ENCODE measurements at regions not wholly inside any gene's neighbourhood (a gene's known extent, or its start where the extent isn't known, plus 50 kb on each side); places are given as distances from the start of the nearest gene placed in this dataset.

GRCh38 chr3:153315781-153316180 is 153.8 kb downstream of the RAP2B start:
- TF ChIP-seq CTCF (IDR thresholded peaks at IDR 0.05; ENCODE audit: extremely low read depth in 1 of 2, insufficient read depth in 1 of 2, low read depth in 1 of 2, low read length in 2 of 2) = no peak
- no peak for TF ChIP-seq POLR2AphosphoS5 (IDR thresholded peaks at IDR 0.05; ENCODE audit: insufficient read depth, low read depth, low read length)
- TF ChIP-seq POLR2A (IDR thresholded peaks at IDR 0.05; ENCODE audit: low read depth, low read length) = no peak
